GM23248 (cell line): ENCODE measurements at regions not wholly inside any gene's neighbourhood (a gene's known extent, or its start where the extent isn't known, plus 50 kb on each side); places are given as distances from the start of the nearest gene placed in this dataset.

ENCODE experiments used
- DNase-seq: peaks from one replicate; pipeline ENCODE4 v3.0.0-alpha.2; 2015
- H2AFZ ChIP-seq: fragments of 200-600 bp; sonication (generic); 2 replicates; pipeline ENCODE4 v1.6.1; 2016; ENCODE audit warnings: antibody characterized with exemption
- H3F3A ChIP-seq: fragments of 200-600 bp; sonication (generic); 2 replicates; pipeline ENCODE4 v1.6.1; 2016; ENCODE audit warnings: mild to moderate bottlenecking, antibody characterized with exemption, mixed run types; ENCODE audit not compliant: insufficient read depth
- H3K27ac ChIP-seq: fragments of 200-600 bp; sonication (generic); 2 replicates; pipeline ENCODE4 v1.5.1; 2016; ENCODE audit warnings: mild to moderate bottlenecking
- H3K27me3 ChIP-seq: fragments of 200-600 bp; sonication (generic); replicated peaks from 2 replicates; pipeline ENCODE4 v1.6.1; 2016; ENCODE audit warnings: mild to moderate bottlenecking; ENCODE audit not compliant: insufficient read depth
- H3K36me3 ChIP-seq: fragments of 200-600 bp; sonication (generic); 2 replicates; pipeline ENCODE4 v1.6.1; 2016; ENCODE audit warnings: low read depth, mild to moderate bottlenecking
- H3K4me1 ChIP-seq: fragments of 200-600 bp; sonication (generic); 2 replicates; pipeline ENCODE4 v1.6.1; 2016; ENCODE audit warnings: mild to moderate bottlenecking; ENCODE audit not compliant: insufficient read depth
- H3K4me2 ChIP-seq: fragments of 200-600 bp; sonication (generic); one replicate; pipeline ENCODE4 v1.6.1; 2016; ENCODE audit warnings: mild to moderate bottlenecking; ENCODE audit not compliant: unreplicated experiment
- H3K4me3 ChIP-seq: fragments of 200-600 bp; sonication (generic); 2 replicates; pipeline ENCODE4 v1.5.1; 2016; ENCODE audit warnings: mild to moderate bottlenecking
- H3K79me2 ChIP-seq: fragments of 200-600 bp; sonication (generic); 2 replicates; pipeline ENCODE4 v1.6.1; 2016; ENCODE audit warnings: mild to moderate bottlenecking; ENCODE audit not compliant: insufficient read depth
- H3K9ac ChIP-seq: fragments of 200-600 bp; sonication (generic); 2 replicates; pipeline ENCODE4 v1.6.1; 2016; ENCODE audit warnings: mild to moderate bottlenecking
- H3K9me2 ChIP-seq: fragments of 200-600 bp; sonication (generic); 2 replicates; pipeline ENCODE4 v1.6.1; 2016; ENCODE audit warnings: mixed run types, mild to moderate bottlenecking, moderate library complexity; ENCODE audit not compliant: insufficient read depth
- H3K9me3 ChIP-seq: fragments of 200-600 bp; sonication (generic); one replicate; pipeline ENCODE4 v1.6.1; 2017; ENCODE audit warnings: low read depth
- H4K20me1 ChIP-seq: fragments of 200-600 bp; sonication (generic); 2 replicates; pipeline ENCODE4 v1.6.0; 2016; ENCODE audit not compliant: insufficient read depth
- EZH2 ChIP-seq: fragments of 200-600 bp; sonication (generic); IDR thresholded peaks from 2 replicates; pipeline ENCODE4 v1.6.1; 2018; ENCODE audit warnings: antibody characterized with exemption, mild to moderate bottlenecking; ENCODE audit not compliant: insufficient read depth, poor library complexity, severe bottlenecking
- EZH2phosphoT487 ChIP-seq: fragments of 200-600 bp; sonication (generic); IDR thresholded peaks from 2 replicates; pipeline ENCODE4 v1.6.1; 2018; ENCODE audit warnings: antibody characterized with exemption, moderate library complexity, mild to moderate bottlenecking, low read depth; ENCODE audit not compliant: insufficient read depth
- WGBS, 2 experiments: methylation state at CpG; one replicate each; pipeline ENCODE4 v1.1.6; 2015 to 2017; ENCODE audit warnings: low lambda C conversion rate in 2 of 2, low coverage in 1 of 2; ENCODE audit errors: missing lambda C conversion rate in 2 of 2; 5-methylcytosine and 5-hydroxymethylcytosine counted together
- in situ Hi-C: fragments of 300-500 bp; cut with MboI; formaldehyde crosslinking; loops from 2 replicates; pipeline ENCODE4 v1.15.0; 2020

DNA sequence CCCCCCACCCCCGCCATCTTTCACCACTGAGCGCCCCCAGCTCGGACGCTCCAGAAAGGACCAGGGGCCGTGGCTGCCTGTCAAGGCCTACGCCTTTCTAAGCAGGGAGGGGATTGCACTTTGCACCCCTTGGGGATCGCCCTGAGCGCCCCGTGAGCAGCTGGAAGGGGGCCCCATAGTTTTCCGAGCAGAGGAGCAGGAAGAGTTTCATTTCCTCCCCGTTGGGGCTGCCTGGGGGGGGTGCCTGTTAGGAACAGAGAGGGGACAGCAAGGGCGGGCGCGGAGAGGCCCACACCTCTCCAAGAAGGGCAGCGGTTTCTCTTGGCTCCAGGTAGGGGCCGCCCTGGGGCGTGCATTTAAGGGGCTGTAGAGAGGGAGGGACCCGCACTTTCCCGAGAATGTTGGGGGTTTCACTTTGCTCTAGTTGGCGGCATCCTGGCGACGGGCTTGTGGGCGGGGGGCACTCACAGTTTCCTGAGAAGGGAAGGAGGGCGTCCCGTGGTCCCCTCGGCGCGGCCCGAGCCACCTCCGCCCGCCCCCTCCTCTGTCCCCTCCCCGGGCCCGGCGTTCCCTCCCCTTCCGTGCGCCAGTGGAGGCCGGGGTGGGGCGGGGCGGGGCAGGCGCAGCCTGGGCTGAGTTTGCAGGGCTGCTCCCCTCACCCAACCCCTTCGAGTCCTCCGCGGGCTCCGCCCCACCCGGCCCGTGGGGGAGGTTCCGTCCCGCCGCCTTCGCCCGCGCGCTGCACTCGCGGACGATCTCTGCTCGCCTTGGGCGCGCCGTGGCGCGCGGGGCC is 82.3 kb upstream of the CD99 start:
- peak; percentile 87 for DNase-seq
- in situ Hi-C loops = loop anchor here (10.0 kb wide), 1 partner anchor 1154 kb away; the partner anchor contains the start of gene ASMTL
- 0 out of 2 replicates have a peak, but pooled peaks cover 3% of the 10 kb centered on the region for H3K36me3 ChIP-seq
- H4K20me1 ChIP-seq = no peaks in the 10 kb centered on the region
- 1% methylated on average over 19 to 33 of the region's 63 CpGs for WGBS, 2 experiments
- TF ChIP-seq EZH2 (no peak), EZH2phosphoT487 (no peak)
- peaks cover 4% of the 10 kb centered on the region; the same call in 1 of the 2 replicates for H3K79me2 ChIP-seq
- no peaks in the 10 kb centered on the region for H3K9me3 ChIP-seq
- peak overlapping the region; percentile 78 for H3K9ac ChIP-seq
- H3K27ac ChIP-seq = no peak overlapping the region
- peak overlapping the region; percentile 99 for H3K4me2 ChIP-seq
- H3F3A ChIP-seq = peaks cover 4% of the 10 kb centered on the region; the same call in 1 of the 2 replicates
- no peaks in the 10 kb centered on the region for H3K9me2 ChIP-seq
- H3K27me3 ChIP-seq = no peaks in the 10 kb centered on the region
- peaks cover 8% of the 10 kb centered on the region for H3K4me1 ChIP-seq
- H3K4me3 ChIP-seq = peak overlapping the region; percentile 94
- peak overlapping the region; percentile 89 for H2AFZ ChIP-seq

GRCh38 chrX:2607113-2607512 is 84.0 kb upstream of the CD99 start:
- no peaks in the 10 kb centered on the region for H3K9me3 ChIP-seq
- no peak for DNase-seq
- WGBS, 2 experiments = 99 to 100% methylated on average over 2 of the region's 2 CpGs
- no peak overlapping the region for H3K4me3 ChIP-seq
- peaks cover 8% of the 10 kb centered on the region for H3K4me1 ChIP-seq
- peaks cover 4% of the 10 kb centered on the region; the same call in 1 of the 2 replicates for H3F3A ChIP-seq
- no peaks in the 10 kb centered on the region for H3K27me3 ChIP-seq
- no peaks in the 10 kb centered on the region for H4K20me1 ChIP-seq
- H3K9me2 ChIP-seq = no peaks in the 10 kb centered on the region
- no peak overlapping the region for H3K9ac ChIP-seq
- no peaks in the 10 kb centered on the region for H3K36me3 ChIP-seq
- in situ Hi-C loops = loop anchor here (10.0 kb wide), 1 partner anchor 1152 kb away; the partner anchor contains the start of gene ASMTL
- H3K27ac ChIP-seq = no peak overlapping the region
- peaks cover 4% of the 10 kb centered on the region; the same call in 1 of the 2 replicates for H3K79me2 ChIP-seq
- H2AFZ ChIP-seq = no peak overlapping the region
- TF ChIP-seq EZH2 = no peak
- no peak for TF ChIP-seq EZH2phosphoT487
- H3K4me2 ChIP-seq = no peak overlapping the region

DNA sequence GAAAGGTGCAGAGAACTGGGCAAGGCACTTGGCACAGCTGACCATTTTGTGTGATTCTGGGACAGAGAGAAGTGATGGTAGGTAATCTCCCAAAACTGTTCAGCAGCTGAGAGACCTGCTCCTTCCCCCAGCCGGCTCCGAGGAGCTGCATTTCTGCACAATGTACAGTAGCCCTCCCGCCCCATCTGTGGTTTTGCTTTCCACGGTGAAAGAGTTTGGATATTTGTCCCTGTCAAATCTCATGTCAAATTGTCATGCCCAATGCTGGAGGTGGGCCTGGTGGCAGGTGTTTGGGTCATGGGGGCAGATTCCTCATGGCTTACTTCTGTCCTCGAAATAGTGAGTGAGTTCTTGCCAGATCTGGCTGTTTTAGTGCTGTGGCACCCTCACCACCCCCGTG is 90.5 kb upstream of the CD99 start:
- Histone ChIP-seq H3K4me2 (no peak overlapping the region), H2AFZ (no peak overlapping the region), H3K9me3 (no peaks in the 10 kb centered on the region), H3K79me2 (no peaks in the 10 kb centered on the region), H3K9ac (no peak overlapping the region), H3K36me3 (no peaks in the 10 kb centered on the region), H3K27ac (no peak overlapping the region), H3K4me1 (peaks cover 2% of the 10 kb centered on the region; the same call in 1 of the 2 replicates), H3K27me3 (no peaks in the 10 kb centered on the region), H3F3A (peaks cover 12% of the 10 kb centered on the region), H3K4me3 (no peak overlapping the region), H3K9me2 (no peaks in the 10 kb centered on the region), H4K20me1 (no peaks in the 10 kb centered on the region)
- DNase-seq = no peak
- WGBS, 2 experiments = 83 to 84% methylated on average over 6 of the region's 6 CpGs
- in situ Hi-C loops = loop anchor here (10.0 kb wide), 1 partner anchor 1146 kb away; the partner anchor contains the start of gene ASMTL
- no peak for TF ChIP-seq EZH2phosphoT487
- no peak for TF ChIP-seq EZH2

- Histone ChIP-seq H4K20me1 (no peaks in the 10 kb centered on the region), H2AFZ (no peak overlapping the region), H3K27ac (no peak overlapping the region), H3K36me3 (no peaks in the 10 kb centered on the region), H3K9me2 (no peaks in the 10 kb centered on the region), H3K9me3 (no peaks in the 10 kb centered on the region), H3K4me1 (peaks cover 7% of the 10 kb centered on the region), H3K4me3 (no peak overlapping the region), H3K4me2 (no peak overlapping the region), H3K9ac (no peak overlapping the region), H3K79me2 (no peaks in the 10 kb centered on the region), H3K27me3 (no peaks in the 10 kb centered on the region), H3F3A (peaks cover 19% of the 10 kb centered on the region)
- 67 to 70% methylated on average over 9 of the region's 9 CpGs for WGBS, 2 experiments
- no peak for DNase-seq
- in situ Hi-C loops = loop anchor here (10.0 kb wide), 1 partner anchor 952 kb away; no protein-coding TSS in a partner anchor
- TF ChIP-seq EZH2 (no peak), EZH2phosphoT487 (no peak)
Observed at GRCh38 chrX:2596555-2597255, 94.4 kb upstream of the CD99 start.
